PC-3 (cell line): ENCODE measurements at regions not wholly inside any gene's neighbourhood (a gene's known extent, or its start where the extent isn't known, plus 50 kb on each side); places are given as distances from the start of the nearest gene placed in this dataset.
"Not testable (repeated sequence)": the region's sequence is repeated elsewhere in the genome, so short reads cannot be mapped to it uniquely, and the experiment has no call there.

Experiments
- ATAC-seq: fragments of 200-7000 bp; cut with Tn5 transposase; 2 replicates; pipeline ENCODE4 v1.9.1; 2020; ENCODE audit warnings: mild to moderate bottlenecking, moderate library complexity
- BruUV-seq: library from RNA; stranded (reverse); fragments of 400-500 nt; replicated peaks from 2 replicates; lab custom pipeline; 2021; lab: Mats Ljungman, UMichigan
- CTCF ChIA-PET: fragments of 300-600 bp; sonication (Branson Sonifier 250); formaldehyde crosslinking; loops from one replicate; lab custom pipeline; 2022; ENCODE audit warnings: antibody characterized with exemption; lab: Charles Lee
- POLR2A ChIA-PET: fragments of 300-600 bp; sonication (Branson Sonifier 250); formaldehyde crosslinking; loops from one replicate; lab custom pipeline; 2022; ENCODE audit warnings: antibody characterized with exemption; ENCODE audit not compliant: unreplicated experiment; lab: Charles Lee
- DNase-seq: peaks from one replicate; pipeline ENCODE4 v3.0.0-alpha.2; 2015
- H2AFZ ChIP-seq: fragments of 300-600 bp; sonication (generic); 2 replicates; pipeline ENCODE4 v1.6.0; 2016; ENCODE audit warnings: antibody characterized with exemption, low read length
- H3F3A ChIP-seq: fragments of 300-600 bp; sonication (generic); one replicate; pipeline ENCODE4 v1.6.0; 2017; ENCODE audit warnings: antibody characterized with exemption, low read length, control low read depth, mild to moderate bottlenecking; ENCODE audit not compliant: unreplicated experiment
- H3K27ac ChIP-seq: fragments of 300-600 bp; sonication (generic); 2 replicates; pipeline ENCODE4 v1.5.1; 2016; ENCODE audit warnings: mild to moderate bottlenecking, low read length
- H3K27me3 ChIP-seq: fragments of 300-600 bp; sonication (generic); 2 replicates; pipeline ENCODE4 v1.6.1; 2016; ENCODE audit warnings: low read length, mixed read lengths
- H3K36me3 ChIP-seq: fragments of 300-600 bp; sonication (generic); 2 replicates; pipeline ENCODE4 v1.6.1; 2016; ENCODE audit warnings: low read depth, mixed run types, low read length, mixed read lengths
- H3K4me1 ChIP-seq: fragments of 300-600 bp; sonication (generic); 2 replicates; pipeline ENCODE4 v1.5.1; 2016; ENCODE audit warnings: low read length; ENCODE audit not compliant: insufficient read depth
- H3K4me2 ChIP-seq: fragments of 300-600 bp; sonication (generic); 2 replicates; pipeline ENCODE4 v1.6.0; 2016; ENCODE audit warnings: low read length
- H3K4me3 ChIP-seq: fragments of 300-600 bp; sonication (generic); 2 replicates; pipeline ENCODE4 v1.5.1; 2016; ENCODE audit warnings: mild to moderate bottlenecking, low read length, mixed read lengths
- H3K79me2 ChIP-seq: fragments of 300-600 bp; sonication (generic); 2 replicates; pipeline ENCODE4 v1.6.1; 2017; ENCODE audit warnings: low read length, mixed read lengths
- H3K9ac ChIP-seq: fragments of 300-600 bp; sonication (generic); 2 replicates; pipeline ENCODE4 v1.6.0; 2016; ENCODE audit warnings: mild to moderate bottlenecking, low read length
- H3K9me2 ChIP-seq: fragments of 300-600 bp; sonication (generic); replicated peaks from 2 replicates; pipeline ENCODE4 v1.6.1; 2016; ENCODE audit warnings: mixed run types, low read length, mixed read lengths
- H3K9me3 ChIP-seq: fragments of 300-600 bp; sonication (generic); 2 replicates; pipeline ENCODE4 v1.6.1; 2016; ENCODE audit warnings: low read length, mixed read lengths
- H4K20me1 ChIP-seq: fragments of 300-600 bp; sonication (generic); 2 replicates; pipeline ENCODE4 v1.6.1; 2016; ENCODE audit warnings: low read length, mixed read lengths
- CTCF ChIP-seq: fragments of 300-600 bp; sonication (generic); conservative IDR thresholded peaks from 2 replicates; pipeline ENCODE4 v1.5.1; 2017; ENCODE audit warnings: antibody characterized with exemption, low read depth, mild to moderate bottlenecking, low read length
- EZH2 ChIP-seq: fragments of 300-600 bp; sonication (generic); IDR thresholded peaks from one replicate; pipeline ENCODE4 v1.6.1; 2017; ENCODE audit warnings: antibody characterized with exemption, mild to moderate bottlenecking, low read length; ENCODE audit not compliant: unreplicated experiment
- EZH2phosphoT487 ChIP-seq: fragments of 300-600 bp; sonication (generic); IDR thresholded peaks from 2 replicates; pipeline ENCODE4 v1.6.1; 2018; ENCODE audit warnings: mild to moderate bottlenecking, antibody characterized with exemption, low read length, borderline replicate concordance
- intact Hi-C: fragments of 100-400 bp; cut with micrococcal nuclease; formaldehyde crosslinking; loops from 2 replicates; pipeline ENCODE4 v1.9.0; 2023

GRCh38 chr13:74550039-74550438 is 415.8 kb upstream of the KLF12 start:
- Histone ChIP-seq H3K9ac (no peak overlapping the region), H2AFZ (no peak overlapping the region), H4K20me1 (no peaks in the 10 kb centered on the region), H3K27me3 (no peaks in the 10 kb centered on the region), H3K36me3 (no peaks in the 10 kb centered on the region), H3K4me3 (no peak overlapping the region), H3F3A (no peaks in the 10 kb centered on the region), H3K4me1 (no peaks in the 10 kb centered on the region), H3K27ac (no peak overlapping the region), H3K4me2 (no peak overlapping the region), H3K9me2 (no peaks in the 10 kb centered on the region), H3K79me2 (no peaks in the 10 kb centered on the region), H3K9me3 (no peaks in the 10 kb centered on the region)
- ChIA-PET POLR2A (no interaction called here), CTCF (no interaction called here)
- ATAC-seq (no peak), DNase-seq (no peak)
- no TSS peak for BruUV-seq
- intact Hi-C loops: no loop called here
- no peak for TF ChIP-seq CTCF
- TF ChIP-seq EZH2: no peak
- no peak for TF ChIP-seq EZH2phosphoT487

GRCh38 chr13:74536649-74537048 is 402.4 kb upstream of the KLF12 start:
- H3K9me3 ChIP-seq, H3K27ac ChIP-seq, H3K4me3 ChIP-seq, BruUV-seq, POLR2A ChIA-PET, DNase-seq, H3K4me1 ChIP-seq, CTCF ChIA-PET, H3K36me3 ChIP-seq, H3K4me2 ChIP-seq, H4K20me1 ChIP-seq, H3K27me3 ChIP-seq, intact Hi-C loops, ATAC-seq, H3F3A ChIP-seq, H3K79me2 ChIP-seq, H2AFZ ChIP-seq, H3K9ac ChIP-seq, H3K9me2 ChIP-seq: not testable (repeated sequence)

- Histone ChIP-seq H3K27ac (no peak overlapping the region), H2AFZ (no peak overlapping the region), H3K4me2 (no peak overlapping the region), H3K4me3 (no peak overlapping the region), H3K9me3 (no peaks in the 10 kb centered on the region), H3K36me3 (no peaks in the 10 kb centered on the region), H3K9me2 (no peaks in the 10 kb centered on the region), H3K79me2 (no peaks in the 10 kb centered on the region), H4K20me1 (no peaks in the 10 kb centered on the region), H3K9ac (no peak overlapping the region), H3K4me1 (no peaks in the 10 kb centered on the region), H3F3A (no peaks in the 10 kb centered on the region), H3K27me3 (no peaks in the 10 kb centered on the region)
- BruUV-seq: no TSS peak
- intact Hi-C loops: no loop called here
- DNase-seq: no peak
- no peak for TF ChIP-seq EZH2
- no peak for TF ChIP-seq CTCF
- no peak for TF ChIP-seq EZH2phosphoT487
- ChIA-PET CTCF (no interaction called here), POLR2A (no interaction called here)
- no peak for ATAC-seq
Observed at GRCh38 chr13:74533226-74533625, 399.0 kb upstream of the KLF12 start.
